GM21529 (cell line): ENCODE measurements at regions not wholly inside any gene's neighbourhood (a gene's known extent, or its start where the extent isn't known, plus 50 kb on each side); places are given as distances from the start of the nearest gene placed in this dataset.
A peak's percentile ranks its signal among the peaks of the same experiment; 100 is the strongest.
"Not testable (repeated sequence)": the region's sequence is repeated elsewhere in the genome, so short reads cannot be mapped to it uniquely, and the experiment has no call there.

Source experiments
- ATAC-seq: cut with Tn5 transposase; IDR thresholded peaks from one replicate; pipeline ENCODE4 v1.9.1; 2021; ENCODE audit not compliant: unreplicated experiment

GRCh38 chr13:46498650-46499049 is 54.3 kb upstream of the LRCH1 start:
- ATAC-seq, result no peak

GRCh38 chr13:46496086-46496485 is 56.9 kb upstream of the LRCH1 start:
- no peak for ATAC-seq

DNA sequence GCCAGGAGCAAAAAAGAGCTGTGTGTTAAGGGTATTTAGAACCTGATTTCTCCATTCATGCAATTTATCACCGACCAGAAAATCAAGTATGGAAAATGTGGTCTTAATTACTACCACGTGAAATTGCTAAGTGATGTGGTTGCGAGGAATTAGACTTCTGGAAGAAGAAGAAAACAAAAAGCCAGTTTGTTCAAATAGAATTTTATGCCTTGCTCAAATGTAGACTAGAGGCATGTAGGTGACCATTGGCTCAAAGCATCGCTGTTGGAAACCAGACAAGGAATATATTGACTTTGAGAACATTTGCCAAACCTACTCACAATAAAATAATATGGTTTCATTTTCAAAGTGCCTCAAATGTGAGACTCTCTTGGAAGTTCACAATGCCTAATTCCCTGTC is 57.3 kb upstream of the LRCH1 start:
- ATAC-seq, result no peak

DNA sequence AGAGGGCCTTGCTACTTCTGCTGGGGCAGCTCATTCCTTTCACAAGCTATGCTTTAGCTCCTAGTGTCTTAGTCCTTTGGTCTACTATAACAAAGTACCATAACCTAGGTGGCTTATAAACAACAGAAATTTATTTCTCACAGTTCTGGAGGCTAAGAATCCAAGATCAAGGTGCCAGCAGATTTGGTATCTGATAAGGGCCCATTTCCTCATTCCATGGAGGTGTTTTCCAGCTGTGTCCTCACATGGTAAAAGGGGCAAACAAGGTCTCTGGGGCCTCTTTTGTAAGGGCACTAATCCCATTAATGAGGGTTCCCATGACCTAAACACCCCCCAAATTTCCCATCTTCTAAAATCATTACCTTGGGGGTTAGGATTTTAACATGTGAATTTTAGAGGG is 57.9 kb upstream of the LRCH1 start:
- no peak for ATAC-seq

DNA sequence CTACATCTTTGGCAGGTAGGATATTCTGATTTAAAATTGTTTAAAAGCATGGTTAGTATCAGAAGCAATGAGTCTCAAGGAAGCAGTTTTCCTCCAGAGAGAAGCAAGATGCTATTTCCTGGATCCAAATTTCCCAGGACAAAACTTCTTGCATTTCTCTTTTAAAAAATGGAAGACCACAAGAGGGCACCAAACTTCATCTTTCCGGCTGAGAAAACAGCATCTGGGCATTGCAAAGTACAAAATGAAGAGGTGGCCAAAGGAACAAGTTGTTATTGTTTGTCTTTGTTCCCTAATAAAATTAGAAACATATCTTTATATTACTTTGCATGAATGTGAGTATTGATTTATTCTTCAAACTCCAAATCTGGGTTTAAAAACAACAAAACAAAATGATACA is 60.0 kb upstream of the LRCH1 start:
- no peak for ATAC-seq

DNA sequence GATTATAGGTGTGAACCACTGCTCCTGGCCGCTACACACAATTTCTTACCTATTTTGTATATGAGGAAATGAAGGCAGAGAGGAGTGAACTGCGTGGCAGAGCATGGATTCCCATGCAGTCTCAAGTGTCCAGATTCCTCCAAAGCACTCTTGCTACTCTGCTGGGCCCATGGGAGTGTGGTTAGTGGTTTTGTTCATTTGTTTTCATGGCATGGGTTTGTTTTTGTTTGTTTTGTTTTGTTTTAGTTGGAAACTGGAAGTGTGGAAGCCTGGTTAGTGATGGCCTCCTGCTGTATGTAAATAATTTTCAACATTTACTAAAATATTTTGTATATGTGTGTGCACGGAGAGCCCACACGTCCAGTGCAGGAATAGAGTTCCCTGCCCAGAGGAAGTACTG is 61.3 kb upstream of the LRCH1 start:
- ATAC-seq, result no peak

DNA sequence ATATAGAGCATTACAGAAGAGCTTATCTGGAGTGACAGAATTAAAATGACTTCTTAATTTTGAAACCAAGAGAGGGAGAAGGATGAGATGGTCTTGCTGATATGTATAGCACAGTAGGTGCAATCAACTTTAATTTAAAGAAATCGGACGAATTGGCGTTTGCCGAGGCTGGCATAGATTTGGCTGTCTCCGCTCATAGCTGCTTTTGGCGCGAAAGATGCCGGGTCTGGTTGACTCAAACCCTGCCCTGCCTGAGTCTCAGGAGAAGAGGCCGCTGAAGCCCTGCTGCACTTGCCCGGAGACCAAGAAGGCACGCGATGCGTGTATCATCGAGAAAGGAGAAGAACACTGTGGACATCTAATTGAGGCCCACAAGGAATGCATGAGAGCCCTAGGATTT is 62.3 kb upstream of the LRCH1 start:
- ATAC-seq, result not testable (repeated sequence)

DNA sequence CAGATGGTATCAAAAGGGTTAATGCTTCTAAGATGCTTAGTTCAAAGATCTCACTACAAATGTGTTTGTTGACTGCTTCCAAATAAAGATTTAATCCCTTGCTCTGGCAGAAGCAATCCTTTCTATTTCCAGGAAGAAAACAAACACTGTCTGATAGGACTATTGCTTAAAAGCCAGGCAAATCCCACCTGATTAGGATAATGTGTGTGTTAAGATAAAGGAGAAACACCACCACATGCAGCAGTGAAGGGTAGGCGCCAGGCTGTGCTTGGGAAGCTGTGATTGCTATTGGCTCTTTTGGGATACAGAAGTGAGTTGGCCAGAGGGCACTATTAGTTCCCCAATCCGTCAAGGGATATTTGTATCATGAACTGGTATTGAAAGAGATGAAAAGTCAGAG is 62.8 kb upstream of the LRCH1 start:
- ATAC-seq, result no peak

- ATAC-seq, result no peak
These were observed 63.4 kb upstream of the LRCH1 start for GRCh38 chr13:46489586-46490023.

GRCh38 chr13:46487748-46488147 is 65.2 kb upstream of the LRCH1 start:
- peak; percentile 53 for ATAC-seq

DNA sequence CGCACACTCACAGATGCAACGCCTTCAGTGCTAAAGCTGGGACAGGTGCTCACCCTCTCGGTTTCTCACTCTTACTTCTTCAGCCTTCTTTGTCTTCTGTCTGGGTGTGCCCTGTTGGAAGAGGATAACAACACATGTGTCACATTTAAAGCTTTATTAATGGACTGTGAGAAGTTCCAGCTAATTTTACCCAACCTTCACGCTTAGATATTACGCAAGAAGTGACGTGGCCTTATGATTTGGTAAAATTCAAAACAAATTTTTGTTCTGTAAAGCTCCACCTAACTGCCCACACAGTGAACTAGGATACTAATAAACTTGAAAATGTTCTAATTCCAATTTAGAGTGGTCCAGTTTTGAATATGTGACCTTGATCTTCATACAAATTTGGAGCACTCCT is 66.7 kb upstream of the LRCH1 start:
- ATAC-seq, result no peak

DNA sequence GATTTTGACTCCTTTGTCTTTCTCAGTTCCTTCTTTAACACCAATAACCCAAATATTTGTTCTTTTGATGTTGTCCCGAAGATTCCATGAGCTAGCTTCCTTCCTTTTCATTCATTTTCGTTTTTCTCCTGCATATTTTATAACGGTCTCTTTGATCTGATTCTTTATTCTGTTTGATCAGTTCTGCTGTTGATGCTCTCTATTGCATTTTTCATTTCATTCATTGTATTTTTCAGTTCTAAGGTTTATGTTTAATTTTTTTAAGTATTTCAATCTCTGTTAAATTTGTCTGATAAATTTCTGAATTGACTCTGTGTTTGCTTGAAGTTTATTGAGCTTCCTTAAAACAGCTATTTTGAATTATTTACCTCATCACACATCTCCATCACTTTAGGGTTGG is 68.4 kb upstream of the LRCH1 start:
- ATAC-seq, result no peak

- ATAC-seq, result no peak
These were observed 71.8 kb upstream of the LRCH1 start for GRCh38 chr13:46481166-46481565.

GRCh38 chr13:46480131-46480530 is 72.8 kb upstream of the LRCH1 start:
- no peak for ATAC-seq

- no peak for ATAC-seq
These were observed 73.3 kb upstream of the LRCH1 start for GRCh38 chr13:46479691-46480090.

- ATAC-seq, result no peak
These were observed 73.7 kb upstream of the LRCH1 start for GRCh38 chr13:46479283-46479682.

- ATAC-seq, result no peak
These were observed 74.3 kb upstream of the LRCH1 start for GRCh38 chr13:46478651-46479050.

- no peak for ATAC-seq
These were observed 76.8 kb upstream of the LRCH1 start for GRCh38 chr13:46476174-46476573.

DNA sequence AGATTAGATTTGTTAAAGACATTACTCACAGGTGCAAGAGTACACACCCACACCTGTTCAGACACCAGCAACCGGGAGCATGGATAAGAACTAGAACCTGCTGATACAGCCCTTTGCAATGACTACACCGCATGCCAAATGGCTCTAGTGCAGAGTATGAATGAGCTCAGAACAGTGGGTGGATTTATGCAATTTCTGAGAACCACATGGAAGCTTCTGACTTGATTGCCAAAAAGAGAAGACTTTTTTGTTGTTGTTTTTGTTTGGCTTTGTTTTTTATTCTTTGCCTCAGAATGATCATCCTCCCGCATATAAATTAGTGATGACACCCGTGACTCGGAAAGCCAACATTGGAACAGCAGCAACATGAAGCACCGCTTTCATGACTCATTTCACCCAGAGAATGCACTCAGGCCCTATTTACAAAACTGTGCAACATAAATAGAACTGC is 77.4 kb upstream of the LRCH1 start:
- no peak for ATAC-seq

DNA sequence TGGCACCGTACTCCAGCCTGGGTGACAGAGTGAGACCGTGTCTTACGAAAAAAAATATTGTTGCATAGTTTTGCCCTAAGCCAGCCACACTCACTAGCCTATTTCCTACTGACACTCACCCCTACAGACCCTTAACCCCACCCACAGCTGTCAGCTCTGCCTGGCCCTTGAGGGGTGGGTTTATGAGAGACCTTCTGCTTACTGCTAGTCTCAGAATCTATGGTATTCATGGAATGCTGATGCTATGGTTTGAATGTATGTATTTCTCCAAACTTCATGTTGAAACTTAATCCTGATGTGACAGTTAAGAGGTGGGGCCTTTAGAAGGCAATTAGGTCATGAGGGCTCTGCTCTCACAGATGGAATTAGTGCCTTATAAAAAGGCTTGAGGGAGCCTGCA is 79.2 kb upstream of the LRCH1 start:
- no peak for ATAC-seq

DNA sequence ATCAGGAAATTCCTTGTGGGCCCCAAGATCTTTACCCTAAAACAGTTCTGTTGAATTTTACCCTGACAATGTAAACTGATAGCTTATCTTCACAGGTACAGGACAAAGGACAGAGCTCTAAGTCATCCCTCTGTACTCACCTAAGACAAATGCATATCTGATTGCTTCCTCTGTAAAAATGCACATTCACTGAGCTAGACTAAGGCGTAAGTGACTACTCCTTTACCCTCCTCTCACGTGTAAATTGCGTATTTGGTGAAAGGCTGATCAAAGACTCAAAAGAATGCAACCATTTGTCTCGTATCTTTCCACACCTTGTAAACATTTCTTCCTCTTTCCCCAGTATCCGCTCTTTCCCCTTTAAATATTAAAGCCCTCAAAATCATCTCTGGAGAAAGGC is 80.6 kb upstream of the LRCH1 start:
- ATAC-seq, result no peak

GRCh38 chr13:46469699-46470098 is 82.6 kb upstream of the RUBCNL start:
- ATAC-seq, result not testable (repeated sequence)

GRCh38 chr13:46468570-46469463 is 81.8 kb upstream of the RUBCNL start:
- ATAC-seq, result no peak
